Stimulated activated naive CD4-positive, alpha-beta T cell treated with Interleukin-2 at 50 U/mL for 16 hours (primary cell): ENCODE measurements at regions not wholly inside any gene's neighbourhood (a gene's known extent, or its start where the extent isn't known, plus 50 kb on each side); places are given as distances from the start of the nearest gene placed in this dataset.
"Not testable (repeated sequence)": the region's sequence is repeated elsewhere in the genome, so short reads cannot be mapped to it uniquely, and the experiment has no call there.

Experiments used
- DNase-seq: peaks from one replicate; lab custom pipeline; 2025; lab: John Stamatoyannopoulos, UW

GRCh38 chr7:69504733-69505420 is 93.4 kb upstream of the AUTS2 start:
- DNase-seq: no peak

GRCh38 chr7:69508736-69509135 is 89.5 kb upstream of the AUTS2 start:
- DNase-seq: no peak

GRCh38 chr7:69510114-69510513 is 88.2 kb upstream of the AUTS2 start:
- DNase-seq: no peak

GRCh38 chr7:69515495-69516212 is 82.6 kb upstream of the AUTS2 start:
- no peak for DNase-seq

DNA sequence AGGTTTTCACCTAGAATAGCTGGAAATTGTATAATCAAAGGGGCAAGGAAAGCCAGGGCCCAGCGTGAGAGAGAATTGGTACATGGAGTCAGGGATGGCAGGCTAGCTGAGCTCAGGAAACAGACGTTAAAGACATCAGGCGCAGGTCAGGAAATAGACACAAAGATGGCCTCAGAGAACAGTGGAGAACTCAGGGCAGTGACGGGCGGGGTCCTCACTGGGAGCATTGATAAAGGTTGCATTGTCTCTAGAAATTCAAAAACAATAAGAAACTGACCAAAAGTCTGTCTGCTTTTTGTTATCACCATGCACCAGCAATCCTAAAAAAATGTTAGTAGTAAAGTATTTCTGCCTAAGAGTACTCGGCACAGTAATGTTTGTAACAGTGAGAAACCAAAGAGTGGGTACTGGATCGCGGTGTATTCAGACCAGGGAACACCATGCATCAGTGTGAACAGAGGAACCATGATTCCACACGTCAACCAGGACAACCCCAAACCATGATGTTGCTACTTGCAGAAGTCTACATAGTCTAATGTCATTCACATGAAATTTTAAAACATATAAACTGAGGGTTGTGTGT is 81.9 kb upstream of the AUTS2 start:
- DNase-seq: no peak

- no peak for DNase-seq
Observed at GRCh38 chr7:69517985-69518704, 80.1 kb upstream of the AUTS2 start.

DNA sequence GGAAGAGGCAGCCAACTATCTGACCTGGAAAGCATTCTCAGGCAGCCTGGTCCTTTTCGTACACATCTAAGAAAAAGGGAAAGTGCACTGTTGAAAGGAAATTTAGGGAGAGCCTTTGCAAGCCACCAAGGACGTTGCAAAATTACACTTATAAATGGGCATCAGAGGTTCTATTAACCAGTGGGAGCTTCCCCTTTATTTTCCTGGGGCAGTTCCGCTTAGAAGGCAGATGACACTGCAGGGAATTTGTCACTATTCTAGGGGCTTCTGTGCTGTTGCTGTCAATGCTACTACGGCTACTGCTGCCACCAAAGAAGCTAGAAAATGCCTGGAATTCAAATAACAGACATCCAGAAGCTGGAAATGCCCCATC is 79.6 kb upstream of the AUTS2 start:
- DNase-seq: no peak

DNA sequence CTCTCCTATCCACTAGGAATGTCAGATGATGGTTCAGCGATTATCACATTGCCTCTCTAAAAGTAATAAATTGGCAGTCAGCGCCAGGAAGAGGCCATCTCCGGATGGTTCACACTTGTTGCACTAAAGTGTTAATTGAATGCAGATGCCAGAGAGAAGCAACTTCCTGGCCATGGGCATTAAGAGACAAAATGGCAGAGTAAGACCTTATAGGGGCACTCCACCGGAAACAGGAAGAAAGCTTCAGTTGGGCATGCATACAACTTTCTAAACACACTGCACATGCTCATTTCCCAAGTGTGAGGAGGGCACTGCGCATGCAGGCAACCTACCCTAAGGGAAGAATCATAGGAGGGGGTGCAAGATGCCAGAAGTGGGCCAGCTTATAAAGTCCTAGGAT is 71.7 kb upstream of the AUTS2 start:
- DNase-seq: no peak

DNA sequence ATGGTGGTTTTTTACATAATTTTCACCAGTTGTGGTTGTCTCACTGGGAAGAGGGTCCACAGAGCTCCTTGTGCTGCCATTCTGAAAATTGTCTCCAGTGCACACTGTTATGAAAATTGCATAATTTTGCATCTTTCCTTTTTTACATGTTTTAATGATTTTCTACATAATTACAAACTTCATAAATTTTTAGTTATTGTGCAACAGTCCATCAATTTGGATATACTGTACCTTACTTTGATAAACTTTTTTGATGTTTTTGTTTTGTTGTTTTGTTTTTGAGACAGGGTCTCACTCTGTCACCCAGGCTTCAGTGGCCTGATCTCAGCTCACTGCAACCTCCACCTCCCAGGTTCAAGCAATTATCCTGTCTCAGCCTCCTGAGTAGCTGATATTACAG is 70.6 kb upstream of the AUTS2 start:
- no peak for DNase-seq

DNA sequence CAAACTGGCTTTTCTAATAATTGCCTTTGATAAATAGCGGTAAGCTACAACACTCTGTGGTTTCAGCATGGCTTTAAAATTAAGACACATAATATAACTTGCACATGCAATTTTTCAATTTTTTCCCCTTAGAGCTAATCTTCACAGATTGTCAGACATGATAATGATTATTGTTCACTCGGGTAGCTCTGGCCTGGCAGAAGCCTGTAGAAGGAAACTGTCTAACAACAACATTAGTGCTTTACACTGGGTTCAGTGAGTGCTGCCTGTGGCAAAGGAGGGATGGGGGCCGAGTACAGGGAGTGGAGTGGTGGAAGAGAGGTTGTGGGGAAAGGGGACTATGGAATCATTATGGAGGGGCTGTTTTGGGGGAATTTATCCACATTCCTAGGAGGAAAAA is 67.2 kb upstream of the AUTS2 start:
- DNase-seq: no peak

GRCh38 chr7:69534461-69535041 is 63.7 kb upstream of the AUTS2 start:
- DNase-seq: no peak

DNA sequence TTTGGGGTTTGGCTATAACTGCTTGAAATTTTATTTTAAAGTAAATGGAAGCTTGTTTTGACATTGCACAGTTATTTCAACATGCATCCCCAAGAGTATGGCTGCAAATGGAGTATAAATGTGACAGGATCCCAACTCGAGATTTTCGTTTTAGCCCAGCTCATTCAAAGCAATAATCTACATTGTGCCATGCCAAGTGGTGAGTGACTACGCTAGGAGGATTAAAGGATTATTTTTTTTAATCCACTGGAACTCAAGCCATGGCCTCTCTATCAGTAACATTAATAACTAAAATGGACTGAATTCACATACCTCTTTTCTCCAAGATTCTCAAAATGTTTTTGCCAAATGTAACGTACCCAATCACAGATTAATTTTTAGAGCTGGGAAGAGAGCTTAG is 60.6 kb upstream of the AUTS2 start:
- no peak for DNase-seq

DNA sequence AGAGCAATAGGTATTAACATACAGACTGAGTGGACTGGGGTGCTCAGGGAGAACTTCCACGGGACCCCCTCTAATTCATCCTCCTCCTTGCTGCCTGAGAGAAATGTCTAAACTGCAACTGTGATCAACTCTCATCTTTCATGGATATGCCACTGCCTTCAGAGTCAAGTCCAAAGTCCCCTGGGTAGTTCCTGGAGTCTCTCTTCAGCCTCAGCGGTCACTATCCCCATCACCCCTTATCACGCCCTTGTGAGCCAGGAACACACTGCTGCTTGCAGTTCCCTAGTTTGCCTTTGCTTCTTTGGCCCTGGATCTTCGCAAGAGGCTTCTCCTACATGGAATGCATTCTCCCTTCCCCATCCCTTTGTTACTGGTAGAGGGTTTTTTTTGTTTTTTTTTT is 58.7 kb upstream of the AUTS2 start:
- no peak for DNase-seq

DNA sequence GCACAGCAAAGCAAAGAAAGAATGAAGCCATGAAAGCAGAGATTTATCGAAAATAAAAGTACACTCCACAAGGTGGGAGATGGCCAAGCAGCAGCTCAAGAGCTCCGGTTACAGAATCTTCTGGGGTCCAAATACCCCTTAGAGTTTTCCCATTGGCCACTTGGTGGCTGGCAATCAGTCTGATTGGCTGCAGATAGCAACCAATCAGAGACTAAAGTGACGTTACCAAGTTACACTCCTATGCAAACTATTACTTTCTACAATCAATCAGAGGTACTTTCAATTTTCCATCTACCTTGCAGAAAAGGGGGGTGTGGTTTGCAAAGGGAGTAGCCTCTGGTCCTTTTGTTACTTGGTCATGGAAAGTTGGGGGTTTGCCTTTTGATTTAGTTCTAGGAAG is 58.0 kb upstream of the AUTS2 start:
- no peak for DNase-seq

DNA sequence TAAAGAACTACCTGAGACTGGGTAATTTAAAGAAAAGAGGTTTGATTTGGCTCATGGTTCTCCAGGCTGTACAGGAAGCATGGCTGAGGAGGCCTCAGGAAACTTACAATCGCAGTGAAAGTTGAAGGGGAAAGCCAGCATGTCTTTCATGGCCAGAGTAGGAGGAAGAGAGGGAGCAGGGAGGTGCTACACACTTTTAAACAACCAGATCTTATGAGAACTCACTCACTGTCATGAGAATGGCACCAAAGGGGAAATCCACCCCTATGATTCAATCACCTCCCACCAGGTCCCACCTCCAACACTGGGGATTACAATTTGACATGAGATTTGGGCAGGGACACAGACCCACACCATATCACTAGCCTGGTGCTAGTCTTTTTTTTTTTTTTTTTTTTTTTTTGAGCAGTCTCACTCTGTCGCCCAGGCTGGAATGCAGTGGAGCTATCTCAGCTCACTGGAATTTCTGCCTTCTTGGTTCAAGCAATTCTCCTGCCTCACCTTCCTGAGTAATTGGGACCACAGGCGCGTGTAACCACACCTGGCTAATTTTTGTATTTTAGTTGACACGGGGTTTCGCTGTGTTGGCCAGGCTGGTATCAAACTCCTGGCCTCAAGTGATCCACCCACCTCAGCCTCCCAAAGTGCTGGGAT is 56.4 kb upstream of the AUTS2 start:
- not testable (repeated sequence) for DNase-seq

DNA sequence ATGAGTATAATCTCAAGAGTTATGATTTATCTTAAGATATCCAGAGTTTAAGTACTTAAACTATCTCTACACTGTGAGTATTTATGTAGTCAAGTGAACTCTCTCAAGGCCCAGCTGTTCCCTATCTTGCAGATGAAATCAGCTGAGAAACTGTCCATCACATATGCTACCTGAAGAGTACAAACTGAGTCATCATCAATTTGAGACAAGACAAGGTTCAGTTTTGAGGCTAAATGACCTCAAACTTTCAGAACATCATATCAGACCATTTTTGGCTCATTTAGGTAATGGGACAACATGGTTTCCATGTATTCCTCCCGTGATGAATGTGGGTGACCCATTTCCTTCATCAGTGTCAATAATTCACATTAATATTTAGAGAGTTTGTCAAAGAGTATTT is 53.1 kb upstream of the AUTS2 start:
- no peak for DNase-seq
